Kidney epithelial cell (primary cell): ENCODE measurements at regions not wholly inside any gene's neighbourhood (a gene's known extent, or its start where the extent isn't known, plus 50 kb on each side); places are given as distances from the start of the nearest gene placed in this dataset.

Experiments
- DNase-seq: peaks from one replicate; pipeline ENCODE4 v3.0.0-alpha.2; 2010; ENCODE audit warnings: low read depth
- H3K27me3 ChIP-seq: 2 replicates; pipeline ENCODE4 v1.6.0; 2011; ENCODE audit warnings: low read length; ENCODE audit not compliant: control insufficient read depth, insufficient read depth
- H3K36me3 ChIP-seq: 2 replicates; pipeline ENCODE4 v1.5.1; 2011; ENCODE audit warnings: low read length; ENCODE audit not compliant: control insufficient read depth, insufficient read depth
- H3K4me3 ChIP-seq: 2 replicates; pipeline ENCODE4 v1.5.1; 2011; ENCODE audit warnings: low read depth, mild to moderate bottlenecking, control low read depth, low read length
- CTCF ChIP-seq: IDR thresholded peaks from 2 replicates; pipeline ENCODE4 v1.5.1; 2011; ENCODE audit warnings: mild to moderate bottlenecking, moderate library complexity, low read length, control low read depth, inconsistent platforms; ENCODE audit not compliant: insufficient read depth, poor library complexity, severe bottlenecking

- DNase-seq: no peak
- TF ChIP-seq CTCF: no peak
- H3K27me3 ChIP-seq: no peaks in the 10 kb centered on the region
- H3K4me3 ChIP-seq: no peak overlapping the region
- no peaks in the 10 kb centered on the region for H3K36me3 ChIP-seq
Measured at GRCh38 chr18:10164271-10165071, 250.7 kb downstream of the VAPA start.

- no peak for TF ChIP-seq CTCF
- no peak overlapping the region for H3K4me3 ChIP-seq
Measured at GRCh38 chr18:10166164-10166807, 252.5 kb downstream of the VAPA start.

GRCh38 chr18:10167759-10168158, 253.9 kb downstream of the VAPA start:
- Histone ChIP-seq H3K27me3 (no peaks in the 10 kb centered on the region), H3K4me3 (no peak overlapping the region), H3K36me3 (no peaks in the 10 kb centered on the region)
- no peak for DNase-seq
- TF ChIP-seq CTCF: no peak

More at GRCh38 chr18:10166164-10166807, 252.5 kb downstream of the VAPA start:
- Histone ChIP-seq H3K36me3 (no peaks in the 10 kb centered on the region), H3K27me3 (no peaks in the 10 kb centered on the region)
- DNase-seq: no peak

GRCh38 chr18:10168477-10168876, 254.7 kb downstream of the VAPA start:
- DNase-seq: no peak
- Histone ChIP-seq H3K27me3 (no peaks in the 10 kb centered on the region), H3K36me3 (no peaks in the 10 kb centered on the region), H3K4me3 (no peak overlapping the region)
- TF ChIP-seq CTCF: no peak

- H3K27me3 ChIP-seq: no peaks in the 10 kb centered on the region
- H3K36me3 ChIP-seq: no peaks in the 10 kb centered on the region
- no peak overlapping the region for H3K4me3 ChIP-seq
- DNase-seq: no peak
- TF ChIP-seq CTCF: no peak
Measured at GRCh38 chr18:10169064-10169562, 255.3 kb downstream of the VAPA start.
